SK-N-SH treated with all-trans-retinoic acid at 6 μM for 48 hours (cell line): ENCODE measurements at regions not wholly inside any gene's neighbourhood (a gene's known extent, or its start where the extent isn't known, plus 50 kb on each side); places are given as distances from the start of the nearest gene placed in this dataset.

ENCODE experiments used
- ATAC-seq: fragments of 200-7000 bp; cut with Tn5 transposase; 3 replicates; pipeline ENCODE4 v1.9.1; 2020; ENCODE audit warnings: mild to moderate bottlenecking, moderate library complexity
- ARNTL ChIP-seq: fragments of 450-650 bp; formaldehyde crosslinking; IDR thresholded peaks from 2 replicates; pipeline ENCODE4 v1.5.0; 2020; ENCODE audit warnings: low read depth, mild to moderate bottlenecking, moderate library complexity, borderline replicate concordance
- BACH2 ChIP-seq: fragments of 250-450 bp; sonication (Bioruptor Pico); IDR thresholded peaks from 2 replicates; pipeline ENCODE4 v1.9.0; 2021; ENCODE audit warnings: mild to moderate bottlenecking, borderline replicate concordance
- CSDC2 ChIP-seq: fragments of 250-450 bp; sonication (Bioruptor Pico); IDR thresholded peaks from 2 replicates; pipeline ENCODE4 v1.5.0; 2020; ENCODE audit warnings: mild to moderate bottlenecking, moderate library complexity
- ESRRG ChIP-seq: fragments of 250-450 bp; sonication (Bioruptor Pico); IDR thresholded peaks from 2 replicates; pipeline ENCODE4 v1.6.1; 2021; ENCODE audit warnings: mild to moderate bottlenecking
- GLIS3 ChIP-seq: fragments of 250-450 bp; sonication (Bioruptor Pico); IDR thresholded peaks from 2 replicates; pipeline ENCODE4 v1.5.0; 2020; ENCODE audit warnings: mild to moderate bottlenecking, moderate library complexity
- ISL1 ChIP-seq: fragments of 250-450 bp; sonication (Bioruptor Pico); IDR thresholded peaks from 2 replicates; pipeline ENCODE4 v2.1.2; 2022; ENCODE audit warnings: mild to moderate bottlenecking, moderate library complexity
- OSR1 ChIP-seq: fragments of 250-450 bp; sonication (Bioruptor Pico); IDR thresholded peaks from 2 replicates; pipeline ENCODE4 v1.8.0; 2022; ENCODE audit warnings: moderate library complexity, mild to moderate bottlenecking, inconsistent platforms
- PPARA ChIP-seq: fragments of 250-450 bp; sonication (Bioruptor Pico); IDR thresholded peaks from 2 replicates; pipeline ENCODE4 v1.5.0; 2020; ENCODE audit warnings: mild to moderate bottlenecking, borderline replicate concordance
- RARB ChIP-seq: fragments of 250-450 bp; sonication (Bioruptor Pico); IDR thresholded peaks from 2 replicates; pipeline ENCODE4 v1.8.0; 2021; ENCODE audit warnings: mild to moderate bottlenecking, moderate library complexity
- SNAI2 ChIP-seq: fragments of 250-450 bp; sonication (Bioruptor Pico); IDR thresholded peaks from 2 replicates; pipeline ENCODE4 v1.5.0; 2020; ENCODE audit warnings: mild to moderate bottlenecking, moderate library complexity
- TCF4 ChIP-seq: fragments of 250-450 bp; sonication (Bioruptor Pico); IDR thresholded peaks from 2 replicates; pipeline ENCODE4 v1.8.0; 2021; ENCODE audit warnings: mild to moderate bottlenecking, moderate library complexity, borderline replicate concordance
- TOX ChIP-seq: fragments of 250-450 bp; sonication (Bioruptor Pico); IDR thresholded peaks from 2 replicates; pipeline ENCODE4 v1.8.0; 2021; ENCODE audit warnings: mild to moderate bottlenecking, moderate library complexity, borderline replicate concordance
- ZC3H10 ChIP-seq: fragments of 250-450 bp; sonication (Bioruptor Pico); IDR thresholded peaks from 2 replicates; pipeline ENCODE4 v1.5.1; 2021; ENCODE audit warnings: mild to moderate bottlenecking, moderate library complexity
- ZFP3 ChIP-seq: fragments of 250-450 bp; sonication (Bioruptor Pico); IDR thresholded peaks from 2 replicates; pipeline ENCODE4 v1.5.0; 2020; ENCODE audit warnings: mild to moderate bottlenecking, moderate library complexity
- ZNF565 ChIP-seq: fragments of 450-650 bp; formaldehyde crosslinking; conservative IDR thresholded peaks from 2 replicates; pipeline ENCODE4 v1.5.0; 2020; ENCODE audit warnings: low read depth, mild to moderate bottlenecking, moderate library complexity
- ZNF70 ChIP-seq: fragments of 450-650 bp; formaldehyde crosslinking; IDR thresholded peaks from 2 replicates; pipeline ENCODE4 v1.5.0; 2020; ENCODE audit warnings: mild to moderate bottlenecking, moderate library complexity
- ZNF8 ChIP-seq: fragments of 450-650 bp; formaldehyde crosslinking; IDR thresholded peaks from 2 replicates; pipeline ENCODE4 v1.5.0; 2020; ENCODE audit warnings: mild to moderate bottlenecking, moderate library complexity
- TF ChIP-seq, protein P1 (sequence below): fragments of 250-450 bp; sonication (Bioruptor Pico); IDR thresholded peaks from 2 replicates; pipeline ENCODE4 v1.5.1; 2020; ENCODE audit warnings: low read depth, mild to moderate bottlenecking, moderate library complexity
- TF ChIP-seq, protein P2 (sequence below): fragments of 250-450 bp; sonication (Bioruptor Pico); IDR thresholded peaks from 2 replicates; pipeline ENCODE4 v1.5.1; 2021; ENCODE audit warnings: mild to moderate bottlenecking, moderate library complexity
- TF ChIP-seq, protein P3 (sequence below): fragments of 250-450 bp; sonication (Bioruptor Pico); IDR thresholded peaks from 2 replicates; pipeline ENCODE4 v1.8.0; 2020; ENCODE audit warnings: mild to moderate bottlenecking, moderate library complexity, borderline replicate concordance

DNA sequence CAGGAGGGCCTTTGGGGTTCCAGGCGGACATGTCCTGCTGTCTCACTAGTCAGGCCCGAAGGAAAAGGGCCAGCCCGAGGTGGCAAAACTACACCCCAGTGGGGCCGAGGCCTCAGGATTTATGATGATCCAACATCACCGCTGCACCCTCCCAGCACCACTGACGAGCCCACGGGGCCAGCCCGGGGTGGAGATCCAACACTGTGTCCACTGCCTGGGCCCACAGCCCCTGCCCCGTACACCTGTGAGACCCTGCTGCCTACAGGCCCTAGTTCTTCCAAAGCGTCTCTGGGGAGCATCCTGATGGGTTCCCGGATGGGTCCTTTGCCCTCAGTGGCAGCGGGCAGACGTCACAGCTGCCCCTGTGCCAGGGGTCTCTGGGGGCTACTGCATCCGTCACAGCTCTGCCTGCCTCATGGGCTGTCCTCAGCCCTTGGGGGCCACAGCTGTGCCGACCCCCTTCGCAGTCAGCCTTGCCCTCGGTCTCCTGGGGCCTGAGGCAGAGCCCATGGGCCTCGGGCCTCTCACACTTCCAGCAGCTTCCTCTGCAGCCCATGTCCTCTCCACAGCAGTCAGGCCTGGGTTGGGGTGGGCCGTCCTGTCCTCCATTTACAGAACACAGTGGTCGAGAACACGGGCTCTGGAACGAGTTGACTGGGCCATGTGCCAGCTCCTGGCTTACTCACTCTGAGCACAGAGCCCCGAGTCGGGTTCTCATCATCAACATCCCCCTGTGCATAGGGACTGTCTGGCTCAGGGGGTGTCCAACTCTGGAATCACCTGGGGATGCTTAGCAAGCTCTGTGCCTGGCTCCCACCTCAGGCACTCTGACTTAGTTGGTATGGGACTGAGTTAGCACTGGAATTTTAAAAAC is 64.9 kb downstream of the FOXL3 start:
- ATAC-seq, result no peak

DNA sequence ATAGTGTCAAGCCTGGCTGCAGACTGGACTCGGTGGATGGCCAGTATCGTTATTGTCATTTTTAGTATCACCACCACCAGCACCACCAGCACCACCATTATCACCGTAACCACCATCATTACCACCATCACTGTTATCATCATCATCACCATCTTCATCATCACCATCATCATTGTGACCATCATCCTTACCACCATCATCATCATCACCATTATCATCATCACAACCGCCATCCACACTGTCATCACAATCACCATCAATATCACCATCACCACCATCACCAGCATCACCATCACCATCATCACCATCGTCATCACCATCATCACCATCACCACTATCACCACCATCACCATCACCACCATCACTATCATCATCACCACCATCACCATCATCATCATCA is 65.6 kb downstream of the FOXL3 start:
- TF ChIP-seq GLIS3 (CRISPR knock-in tag) (no peak), TCF4 (CRISPR knock-in tag) (no peak), OSR1 (CRISPR knock-in tag) (no peak), PPARA (CRISPR knock-in tag) (no peak), CSDC2 (CRISPR knock-in tag) (no peak), ZNF565 (CRISPR knock-in tag) (no peak)
- TF ChIP-seq, protein P1, sequence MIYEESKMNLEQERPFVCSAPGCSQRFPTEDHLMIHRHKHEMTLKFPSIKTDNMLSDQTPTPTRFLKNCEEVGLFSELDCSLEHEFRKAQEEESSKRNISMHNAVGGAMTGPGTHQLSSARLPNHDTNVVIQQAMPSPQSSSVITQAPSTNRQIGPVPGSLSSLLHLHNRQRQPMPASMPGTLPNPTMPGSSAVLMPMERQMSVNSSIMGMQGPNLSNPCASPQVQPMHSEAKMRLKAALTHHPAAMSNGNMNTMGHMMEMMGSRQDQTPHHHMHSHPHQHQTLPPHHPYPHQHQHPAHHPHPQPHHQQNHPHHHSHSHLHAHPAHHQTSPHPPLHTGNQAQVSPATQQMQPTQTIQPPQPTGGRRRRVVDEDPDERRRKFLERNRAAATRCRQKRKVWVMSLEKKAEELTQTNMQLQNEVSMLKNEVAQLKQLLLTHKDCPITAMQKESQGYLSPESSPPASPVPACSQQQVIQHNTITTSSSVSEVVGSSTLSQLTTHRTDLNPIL (CRISPR knock-in tag), result no peak
- ATAC-seq, result no peak

More for the DNA sequence above, 64.9 kb downstream of the FOXL3 start:
- TF ChIP-seq RARB, result no peak

DNA sequence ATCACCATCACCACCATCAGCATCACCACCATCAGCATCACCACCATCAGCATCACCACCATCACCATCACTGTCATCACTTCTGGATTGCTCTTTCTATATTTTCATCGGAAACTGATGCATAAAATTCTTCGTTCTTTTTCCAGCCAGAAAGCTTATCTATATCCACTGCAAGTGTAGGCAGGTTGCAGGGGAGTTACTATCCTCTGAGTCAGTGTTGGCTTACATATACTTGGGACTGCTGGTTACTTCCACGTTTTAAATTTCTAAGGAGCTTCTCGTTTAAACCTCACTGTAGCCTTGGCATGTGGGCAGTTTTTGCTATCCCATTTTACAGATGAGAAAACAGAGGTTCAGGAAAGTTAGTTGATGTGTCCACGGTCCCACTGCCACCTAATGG is 66.1 kb downstream of the FOXL3 start:
- TF ChIP-seq ISL1 (CRISPR knock-in tag) (no peak), ESRRG (no peak), TOX (no peak), ZNF70 (CRISPR knock-in tag) (no peak)
- no peak for ATAC-seq

DNA sequence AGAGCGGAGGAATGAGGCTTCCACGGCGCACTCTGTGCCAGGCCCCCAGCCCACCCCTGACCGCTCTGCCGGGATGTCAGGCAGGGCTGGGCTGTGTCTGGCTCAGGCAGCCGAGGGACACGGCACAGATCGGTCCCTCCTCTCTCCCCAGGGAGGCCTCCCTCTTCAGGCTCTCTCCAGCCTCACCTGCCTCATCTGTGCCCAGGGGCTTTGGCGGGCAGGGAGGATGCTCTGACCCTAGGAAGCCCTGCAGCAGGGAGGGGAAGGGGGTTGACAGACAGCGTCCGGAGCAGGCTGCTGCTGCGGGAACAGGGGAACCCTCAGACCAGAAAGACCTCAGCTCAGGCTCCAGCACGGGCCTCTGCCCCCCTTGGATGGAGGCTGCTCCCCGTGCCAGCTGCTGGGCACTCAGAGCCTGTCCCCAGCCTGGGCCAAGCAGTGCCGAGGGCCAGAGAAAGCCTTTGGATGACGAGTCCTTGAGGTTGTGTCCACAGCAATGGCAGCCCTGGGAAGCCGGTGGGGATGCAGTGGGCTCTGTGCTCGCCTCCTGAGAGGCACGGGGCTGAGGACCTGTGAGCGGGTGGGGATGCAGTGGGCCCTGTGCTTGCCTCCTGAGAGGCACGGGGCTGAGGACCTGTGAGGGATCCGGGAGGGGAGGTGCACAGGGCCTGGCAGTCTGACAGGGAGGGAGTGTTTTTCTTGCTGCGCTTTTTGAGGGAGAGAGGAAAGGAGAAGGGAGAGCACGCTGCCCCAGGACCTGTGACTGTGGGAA is 66.9 kb downstream of the FOXL3 start:
- TF ChIP-seq ARNTL (CRISPR knock-in tag) (no peak), CSDC2 (CRISPR knock-in tag) (no peak), OSR1 (CRISPR knock-in tag) (no peak), ZFP3 (CRISPR knock-in tag) (no peak), RARB (no peak), ISL1 (CRISPR knock-in tag) (no peak), ZNF70 (CRISPR knock-in tag) (no peak), BACH2 (CRISPR knock-in tag) (no peak), ESRRG (no peak), PPARA (CRISPR knock-in tag) (no peak), SNAI2 (CRISPR knock-in tag) (no peak), ZNF8 (CRISPR knock-in tag) (no peak)
- TF ChIP-seq, protein P2, sequence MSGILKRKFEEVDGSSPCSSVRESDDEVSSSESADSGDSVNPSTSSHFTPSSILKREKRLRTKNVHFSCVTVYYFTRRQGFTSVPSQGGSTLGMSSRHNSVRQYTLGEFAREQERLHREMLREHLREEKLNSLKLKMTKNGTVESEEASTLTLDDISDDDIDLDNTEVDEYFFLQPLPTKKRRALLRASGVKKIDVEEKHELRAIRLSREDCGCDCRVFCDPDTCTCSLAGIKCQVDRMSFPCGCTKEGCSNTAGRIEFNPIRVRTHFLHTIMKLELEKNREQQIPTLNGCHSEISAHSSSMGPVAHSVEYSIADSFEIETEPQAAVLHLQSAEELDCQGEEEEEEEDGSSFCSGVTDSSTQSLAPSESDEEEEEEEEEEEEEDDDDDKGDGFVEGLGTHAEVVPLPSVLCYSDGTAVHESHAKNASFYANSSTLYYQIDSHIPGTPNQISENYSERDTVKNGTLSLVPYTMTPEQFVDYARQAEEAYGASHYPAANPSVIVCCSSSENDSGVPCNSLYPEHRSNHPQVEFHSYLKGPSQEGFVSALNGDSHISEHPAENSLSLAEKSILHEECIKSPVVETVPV (CRISPR knock-in tag), result no peak
- peak; percentile 47; the same call in 2 of the 3 replicates for ATAC-seq

DNA sequence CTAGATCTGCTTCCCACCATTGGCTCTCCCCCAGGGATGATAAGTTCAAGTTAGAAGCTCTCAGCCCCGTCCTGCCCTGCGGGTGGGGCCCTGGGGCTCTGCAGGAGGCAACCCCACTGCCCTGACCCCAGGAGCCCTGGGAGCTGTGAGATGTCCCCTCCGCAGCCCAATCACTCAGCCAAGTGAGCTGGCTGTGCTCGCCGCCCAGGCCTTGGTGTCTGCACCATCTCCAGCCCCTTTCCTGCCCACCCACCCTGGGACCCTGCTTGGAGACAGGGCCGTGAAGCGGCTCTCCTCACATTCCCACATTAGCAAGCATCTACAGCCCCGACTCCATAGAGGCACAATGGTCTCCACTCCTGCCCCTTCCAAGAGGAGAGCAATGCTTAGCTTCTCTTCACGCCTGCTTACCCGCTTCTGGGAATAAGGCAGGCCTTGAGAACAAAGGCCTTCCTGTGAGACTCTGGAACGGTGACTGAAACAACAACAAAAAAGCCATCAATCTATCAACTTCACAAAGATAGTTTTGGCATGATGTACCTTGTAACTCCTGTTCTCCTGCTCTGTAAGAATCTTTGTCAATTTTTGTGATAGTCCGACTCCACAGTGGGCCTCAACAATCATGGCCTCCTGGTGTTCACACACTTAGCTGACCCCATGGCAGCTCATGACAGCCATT is 67.7 kb downstream of the FOXL3 start:
- no peak for TF ChIP-seq RARB
- TF ChIP-seq ZC3H10, result no peak
- no peak for TF ChIP-seq ZNF565 (CRISPR knock-in tag)
- TF ChIP-seq, protein P3, sequence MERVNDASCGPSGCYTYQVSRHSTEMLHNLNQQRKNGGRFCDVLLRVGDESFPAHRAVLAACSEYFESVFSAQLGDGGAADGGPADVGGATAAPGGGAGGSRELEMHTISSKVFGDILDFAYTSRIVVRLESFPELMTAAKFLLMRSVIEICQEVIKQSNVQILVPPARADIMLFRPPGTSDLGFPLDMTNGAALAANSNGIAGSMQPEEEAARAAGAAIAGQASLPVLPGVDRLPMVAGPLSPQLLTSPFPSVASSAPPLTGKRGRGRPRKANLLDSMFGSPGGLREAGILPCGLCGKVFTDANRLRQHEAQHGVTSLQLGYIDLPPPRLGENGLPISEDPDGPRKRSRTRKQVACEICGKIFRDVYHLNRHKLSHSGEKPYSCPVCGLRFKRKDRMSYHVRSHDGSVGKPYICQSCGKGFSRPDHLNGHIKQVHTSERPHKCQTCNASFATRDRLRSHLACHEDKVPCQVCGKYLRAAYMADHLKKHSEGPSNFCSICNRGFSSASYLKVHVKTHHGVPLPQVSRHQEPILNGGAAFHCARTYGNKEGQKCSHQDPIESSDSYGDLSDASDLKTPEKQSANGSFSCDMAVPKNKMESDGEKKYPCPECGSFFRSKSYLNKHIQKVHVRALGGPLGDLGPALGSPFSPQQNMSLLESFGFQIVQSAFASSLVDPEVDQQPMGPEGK (CRISPR knock-in tag), result no peak
- no peak for TF ChIP-seq ZNF70 (CRISPR knock-in tag)
- ATAC-seq, result no peak
